ENCODE measurements at regions not wholly inside any gene's neighbourhood (a gene's known extent, or its start where the extent isn't known, plus 50 kb on each side); places are given as distances from the start of the nearest gene placed in this dataset.

DNA sequence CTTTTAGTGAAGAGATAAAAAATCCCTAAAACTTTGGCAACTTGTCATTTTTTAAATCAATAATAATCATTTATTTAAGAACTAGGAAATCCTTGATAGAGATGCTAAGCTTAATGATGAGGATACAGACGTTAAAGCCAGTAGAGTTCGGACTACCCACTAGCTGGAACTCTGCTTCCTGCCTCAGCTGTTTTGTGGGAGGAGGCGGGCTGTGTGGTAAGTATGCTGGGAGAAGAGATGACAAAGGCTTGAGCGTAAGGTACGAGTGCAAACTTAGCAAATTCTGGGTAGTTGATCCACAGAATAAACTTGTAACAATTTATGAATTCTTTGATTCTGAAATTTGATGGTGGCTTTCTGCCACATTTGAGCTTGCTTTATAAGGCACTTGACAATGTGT, 111.2 kb upstream of the NANOGP8 start:
- Histone ChIP-seq H3F3A (ENCODE audit: low read depth) (no peaks in the 10 kb centered on the region), H3K79me2 (ENCODE audit: insufficient read depth, low read length) (no peaks in the 10 kb centered on the region), H3K9me3 (ENCODE audit: insufficient read depth, low read depth, low read length) (no peaks in the 10 kb centered on the region), H3K9ac (ENCODE audit: low read depth, low read length, poor library complexity, severe bottlenecking) (no peak overlapping the region), H3K4me2 (ENCODE audit: low read depth, low read length, poor library complexity, severe bottlenecking) (no peak overlapping the region), H3K9me2 (replicated peaks; ENCODE audit: low read depth, low read length) (no peaks in the 10 kb centered on the region), H3K4me1 (ENCODE audit: insufficient read depth, low read length, poor library complexity, severe bottlenecking) (no peaks in the 10 kb centered on the region), H3K27me3 (ENCODE audit: insufficient read depth, low read length, poor library complexity, severe bottlenecking) (no peaks in the 10 kb centered on the region), H3K36me3 (ENCODE audit: insufficient read depth, low read length) (no peaks in the 10 kb centered on the region), H4K20me1 (ENCODE audit: insufficient read depth, low read length, poor library complexity, severe bottlenecking) (no peaks in the 10 kb centered on the region), H3K4me3 (ENCODE audit: low read length, poor library complexity, severe bottlenecking) (no peak overlapping the region), H2AFZ (ENCODE audit: low read length) (no peak overlapping the region)
- TF ChIP-seq EZH2phosphoT487 (IDR thresholded peaks at IDR 0.05; ENCODE audit: borderline replicate concordance) = no peak
- TF ChIP-seq, protein P1, sequence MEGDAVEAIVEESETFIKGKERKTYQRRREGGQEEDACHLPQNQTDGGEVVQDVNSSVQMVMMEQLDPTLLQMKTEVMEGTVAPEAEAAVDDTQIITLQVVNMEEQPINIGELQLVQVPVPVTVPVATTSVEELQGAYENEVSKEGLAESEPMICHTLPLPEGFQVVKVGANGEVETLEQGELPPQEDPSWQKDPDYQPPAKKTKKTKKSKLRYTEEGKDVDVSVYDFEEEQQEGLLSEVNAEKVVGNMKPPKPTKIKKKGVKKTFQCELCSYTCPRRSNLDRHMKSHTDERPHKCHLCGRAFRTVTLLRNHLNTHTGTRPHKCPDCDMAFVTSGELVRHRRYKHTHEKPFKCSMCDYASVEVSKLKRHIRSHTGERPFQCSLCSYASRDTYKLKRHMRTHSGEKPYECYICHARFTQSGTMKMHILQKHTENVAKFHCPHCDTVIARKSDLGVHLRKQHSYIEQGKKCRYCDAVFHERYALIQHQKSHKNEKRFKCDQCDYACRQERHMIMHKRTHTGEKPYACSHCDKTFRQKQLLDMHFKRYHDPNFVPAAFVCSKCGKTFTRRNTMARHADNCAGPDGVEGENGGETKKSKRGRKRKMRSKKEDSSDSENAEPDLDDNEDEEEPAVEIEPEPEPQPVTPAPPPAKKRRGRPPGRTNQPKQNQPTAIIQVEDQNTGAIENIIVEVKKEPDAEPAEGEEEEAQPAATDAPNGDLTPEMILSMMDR (conservative IDR thresholded peaks at IDR 0.05; ENCODE audit: low read length) = no peak

DNA sequence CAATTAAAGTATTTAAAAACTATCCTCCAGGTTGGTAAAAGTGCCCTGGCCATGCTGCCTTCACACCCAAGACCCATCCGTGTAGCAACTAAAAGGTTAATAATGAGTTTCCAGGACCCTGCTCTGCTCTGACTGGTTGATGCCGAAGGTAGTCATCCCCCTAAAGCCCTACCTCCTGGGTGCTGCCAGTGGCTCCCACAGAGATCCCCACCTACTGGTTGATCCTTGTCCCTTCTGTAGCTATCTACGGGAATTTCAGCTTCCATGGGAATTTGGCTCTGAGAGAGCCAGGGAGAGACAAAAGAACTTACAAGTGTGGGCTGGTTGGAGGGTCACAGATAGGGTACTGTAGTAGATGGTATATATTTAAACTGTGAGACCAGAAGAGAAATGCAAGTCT, 110.6 kb upstream of the NANOGP8 start:
- TF ChIP-seq, protein P1 (conservative IDR thresholded peaks at IDR 0.05; ENCODE audit: low read length) = no peak
- no peak for TF ChIP-seq EZH2phosphoT487 (IDR thresholded peaks at IDR 0.05; ENCODE audit: borderline replicate concordance)
- Histone ChIP-seq H3K79me2 (ENCODE audit: insufficient read depth, low read length) (no peaks in the 10 kb centered on the region), H3K4me3 (ENCODE audit: low read length, poor library complexity, severe bottlenecking) (no peak overlapping the region), H3K27me3 (ENCODE audit: insufficient read depth, low read length, poor library complexity, severe bottlenecking) (no peaks in the 10 kb centered on the region), H3K9me3 (ENCODE audit: insufficient read depth, low read depth, low read length) (no peaks in the 10 kb centered on the region), H3K36me3 (ENCODE audit: insufficient read depth, low read length) (no peaks in the 10 kb centered on the region), H3F3A (ENCODE audit: low read depth) (no peaks in the 10 kb centered on the region), H4K20me1 (ENCODE audit: insufficient read depth, low read length, poor library complexity, severe bottlenecking) (no peaks in the 10 kb centered on the region), H3K9me2 (replicated peaks; ENCODE audit: low read depth, low read length) (no peaks in the 10 kb centered on the region), H2AFZ (ENCODE audit: low read length) (no peak overlapping the region), H3K4me1 (ENCODE audit: insufficient read depth, low read length, poor library complexity, severe bottlenecking) (no peaks in the 10 kb centered on the region), H3K4me2 (ENCODE audit: low read depth, low read length, poor library complexity, severe bottlenecking) (no peak overlapping the region), H3K9ac (ENCODE audit: low read depth, low read length, poor library complexity, severe bottlenecking) (no peak overlapping the region)

DNA sequence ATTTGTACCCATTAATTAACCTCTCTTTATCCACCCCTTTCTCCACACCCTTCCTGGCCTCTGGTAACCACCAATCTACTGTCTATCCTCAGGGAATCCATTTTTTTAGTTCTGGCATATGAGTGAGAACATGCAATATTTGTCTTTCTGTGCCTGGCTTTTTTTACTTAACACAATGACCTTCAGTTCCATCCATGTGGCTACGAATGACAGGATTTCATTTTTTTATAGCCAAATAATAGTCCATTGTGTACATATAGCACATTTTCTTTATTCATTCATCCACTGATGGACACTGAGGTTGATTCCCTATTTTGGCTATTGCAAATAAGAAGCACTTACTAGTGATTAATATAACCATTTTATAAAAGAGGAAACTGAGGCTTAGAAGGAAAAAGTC, 109.9 kb upstream of the NANOGP8 start:
- Histone ChIP-seq H3K4me2 (ENCODE audit: low read depth, low read length, poor library complexity, severe bottlenecking) (no peak overlapping the region), H3F3A (ENCODE audit: low read depth) (no peaks in the 10 kb centered on the region), H3K79me2 (ENCODE audit: insufficient read depth, low read length) (no peaks in the 10 kb centered on the region), H3K9me3 (ENCODE audit: insufficient read depth, low read depth, low read length) (no peaks in the 10 kb centered on the region), H3K36me3 (ENCODE audit: insufficient read depth, low read length) (no peaks in the 10 kb centered on the region), H4K20me1 (ENCODE audit: insufficient read depth, low read length, poor library complexity, severe bottlenecking) (no peaks in the 10 kb centered on the region), H2AFZ (ENCODE audit: low read length) (no peak overlapping the region), H3K4me1 (ENCODE audit: insufficient read depth, low read length, poor library complexity, severe bottlenecking) (no peaks in the 10 kb centered on the region), H3K9me2 (replicated peaks; ENCODE audit: low read depth, low read length) (no peaks in the 10 kb centered on the region), H3K27me3 (ENCODE audit: insufficient read depth, low read length, poor library complexity, severe bottlenecking) (no peaks in the 10 kb centered on the region), H3K9ac (ENCODE audit: low read depth, low read length, poor library complexity, severe bottlenecking) (no peak overlapping the region), H3K4me3 (ENCODE audit: low read length, poor library complexity, severe bottlenecking) (no peak overlapping the region)
- no peak for TF ChIP-seq EZH2phosphoT487 (IDR thresholded peaks at IDR 0.05; ENCODE audit: borderline replicate concordance)

DNA sequence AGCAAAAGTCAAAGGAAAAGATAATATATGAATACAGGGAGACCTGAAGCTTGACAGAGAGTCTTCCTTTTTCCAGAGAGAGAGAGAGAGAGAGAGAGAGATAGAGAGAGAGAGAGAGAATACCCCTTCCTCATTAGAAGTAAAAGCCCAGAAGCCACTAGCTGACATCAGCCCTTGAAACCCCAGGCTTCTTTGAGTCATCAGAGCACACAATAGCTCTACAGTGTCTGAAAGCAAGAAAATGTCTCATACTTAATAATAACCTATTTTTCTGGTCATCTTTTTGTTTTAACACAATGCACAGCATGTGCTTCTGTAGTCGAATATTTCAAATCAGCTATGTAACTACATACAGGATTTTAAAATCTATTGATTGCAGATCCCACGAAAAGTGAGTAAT, 109.2 kb upstream of the NANOGP8 start:
- Histone ChIP-seq H3K9me2 (replicated peaks; ENCODE audit: low read depth, low read length) (no peaks in the 10 kb centered on the region), H3K9ac (ENCODE audit: low read depth, low read length, poor library complexity, severe bottlenecking) (no peak overlapping the region), H3K27me3 (ENCODE audit: insufficient read depth, low read length, poor library complexity, severe bottlenecking) (no peaks in the 10 kb centered on the region), H3F3A (ENCODE audit: low read depth) (no peaks in the 10 kb centered on the region), H3K36me3 (ENCODE audit: insufficient read depth, low read length) (no peaks in the 10 kb centered on the region), H4K20me1 (ENCODE audit: insufficient read depth, low read length, poor library complexity, severe bottlenecking) (no peaks in the 10 kb centered on the region), H2AFZ (ENCODE audit: low read length) (no peak overlapping the region), H3K4me1 (ENCODE audit: insufficient read depth, low read length, poor library complexity, severe bottlenecking) (no peaks in the 10 kb centered on the region), H3K4me2 (ENCODE audit: low read depth, low read length, poor library complexity, severe bottlenecking) (no peak overlapping the region), H3K79me2 (ENCODE audit: insufficient read depth, low read length) (no peaks in the 10 kb centered on the region), H3K9me3 (ENCODE audit: insufficient read depth, low read depth, low read length) (no peaks in the 10 kb centered on the region), H3K4me3 (ENCODE audit: low read length, poor library complexity, severe bottlenecking) (no peak overlapping the region)
- TF ChIP-seq, protein P1 (conservative IDR thresholded peaks at IDR 0.05; ENCODE audit: low read length) = no peak
- TF ChIP-seq EZH2phosphoT487 (IDR thresholded peaks at IDR 0.05; ENCODE audit: borderline replicate concordance) = no peak
